ENCODE measurements at regions not wholly inside any gene's neighbourhood (a gene's known extent, or its start where the extent isn't known, plus 50 kb on each side); places are given as distances from the start of the nearest gene placed in this dataset.
"Not testable (repeated sequence)": the region's sequence is repeated elsewhere in the genome, so short reads cannot be mapped to it uniquely, and the experiment has no call there.

DNA sequence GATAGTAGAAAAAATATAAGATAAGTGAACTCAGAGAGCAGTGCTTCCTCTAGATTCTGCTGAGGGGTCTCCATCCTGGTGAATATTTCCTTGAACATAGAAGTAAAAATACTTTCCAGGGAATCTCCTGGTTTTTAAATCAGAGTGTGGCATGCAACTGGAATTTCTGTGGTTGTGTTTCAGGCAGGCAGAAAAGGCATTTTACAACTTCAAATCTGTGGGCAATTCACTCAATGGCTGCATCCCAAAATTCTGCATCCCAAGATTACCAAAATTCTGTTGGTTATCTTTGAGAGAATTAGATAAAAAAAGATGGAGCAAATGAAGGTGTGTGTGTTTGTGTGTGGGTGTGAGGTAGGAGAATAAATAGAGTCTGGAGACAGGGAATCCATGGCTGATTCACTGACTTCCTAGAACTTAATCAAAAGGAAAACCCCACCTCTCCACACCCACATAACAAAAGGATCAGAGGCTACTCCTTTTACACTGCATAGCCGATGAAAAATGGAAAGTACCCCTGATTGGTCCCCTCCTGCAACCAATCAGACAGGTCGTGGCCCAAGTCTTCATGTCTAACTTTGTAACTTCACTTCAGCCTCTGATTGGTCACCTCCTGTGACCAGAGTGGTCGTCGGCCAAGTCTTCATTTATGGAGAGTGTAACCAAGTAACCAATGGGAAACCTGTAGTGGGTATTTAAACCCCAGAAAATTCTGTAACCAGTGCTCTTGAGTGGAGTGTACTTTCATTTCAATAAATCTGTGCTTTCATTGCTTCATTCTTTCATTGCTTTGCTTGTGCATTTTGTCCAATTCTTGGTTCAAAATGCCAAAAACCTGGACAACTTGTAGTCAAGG is 112.8 kb downstream of the DLEU7 start:
- DNase-seq = no peak

DNA sequence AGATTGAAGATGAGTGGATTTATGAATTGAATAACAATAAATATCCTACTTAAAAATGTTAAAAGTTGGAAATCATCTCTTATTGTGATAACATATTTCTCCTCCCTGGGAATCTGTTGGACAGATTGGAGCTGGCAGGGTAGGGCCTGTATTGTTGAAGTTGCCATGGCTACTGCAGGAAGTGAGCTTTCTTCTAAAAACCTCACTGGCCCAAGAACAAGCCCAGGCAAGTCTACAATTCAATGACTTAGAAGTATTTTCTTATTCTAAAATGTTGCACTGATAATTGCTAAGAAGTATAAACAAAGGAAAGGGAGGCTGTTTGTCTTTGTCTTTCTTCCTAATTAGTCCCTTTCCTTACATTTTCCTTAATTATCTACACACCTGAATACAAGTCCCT is 112.1 kb downstream of the DLEU7 start:
- DNase-seq = no peak

DNA sequence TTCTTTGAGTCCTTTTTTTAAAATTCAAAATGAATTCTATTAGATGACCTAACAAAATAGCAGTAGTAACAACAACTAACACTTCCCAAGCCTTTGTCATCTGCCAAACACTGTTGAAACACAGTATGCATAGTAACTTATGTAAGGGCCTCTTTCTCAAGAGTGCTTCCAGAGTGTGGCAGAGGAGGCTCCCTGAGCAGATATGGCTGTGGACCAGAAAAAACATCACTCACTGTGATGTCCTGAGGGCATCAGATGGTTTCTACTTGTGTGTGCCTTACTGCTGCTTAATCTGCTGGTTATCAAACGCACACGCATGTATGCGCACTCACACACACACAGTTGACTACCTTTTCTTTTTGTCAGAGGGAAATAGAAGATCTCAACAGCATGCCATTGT is 110.8 kb downstream of the DLEU7 start:
- DNase-seq = peak; percentile 63

DNA sequence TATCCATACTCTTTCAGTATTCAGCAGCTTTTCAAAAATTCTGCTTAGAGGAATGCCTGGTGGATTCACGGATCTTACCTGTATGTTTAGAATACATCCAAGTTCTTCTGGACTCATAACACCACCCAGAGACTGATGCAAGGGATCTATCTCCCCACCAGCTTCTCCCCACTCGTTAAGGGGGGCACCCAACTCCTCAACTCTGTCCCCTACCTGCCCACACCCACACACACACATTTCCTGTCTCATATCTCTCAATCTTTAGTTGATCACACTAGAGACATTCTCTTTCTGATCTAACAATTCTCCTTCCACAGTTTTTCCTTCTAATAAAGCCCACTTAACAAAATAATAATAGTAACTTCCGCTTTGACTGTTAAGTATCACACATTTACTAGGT is 110.1 kb downstream of the DLEU7 start:
- DNase-seq = no peak

DNA sequence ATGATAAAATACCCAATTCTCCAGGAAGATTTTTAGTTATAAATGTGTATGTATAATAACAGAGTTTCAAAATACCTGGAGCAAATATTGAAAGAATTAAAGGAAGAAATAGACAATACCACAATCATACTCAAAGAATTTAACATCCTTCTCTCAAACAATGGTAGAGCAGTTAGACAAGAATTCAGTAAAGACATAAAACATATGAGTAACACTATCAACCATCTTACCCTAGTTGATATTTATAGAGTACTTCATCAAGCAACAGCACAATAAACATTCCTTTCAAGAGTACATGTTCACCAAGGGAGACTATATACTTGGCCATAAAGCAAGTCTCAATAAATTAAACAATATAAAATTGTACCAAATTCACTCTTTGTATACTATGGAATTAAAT is 108.4 kb downstream of the DLEU7 start:
- DNase-seq = no peak

DNA sequence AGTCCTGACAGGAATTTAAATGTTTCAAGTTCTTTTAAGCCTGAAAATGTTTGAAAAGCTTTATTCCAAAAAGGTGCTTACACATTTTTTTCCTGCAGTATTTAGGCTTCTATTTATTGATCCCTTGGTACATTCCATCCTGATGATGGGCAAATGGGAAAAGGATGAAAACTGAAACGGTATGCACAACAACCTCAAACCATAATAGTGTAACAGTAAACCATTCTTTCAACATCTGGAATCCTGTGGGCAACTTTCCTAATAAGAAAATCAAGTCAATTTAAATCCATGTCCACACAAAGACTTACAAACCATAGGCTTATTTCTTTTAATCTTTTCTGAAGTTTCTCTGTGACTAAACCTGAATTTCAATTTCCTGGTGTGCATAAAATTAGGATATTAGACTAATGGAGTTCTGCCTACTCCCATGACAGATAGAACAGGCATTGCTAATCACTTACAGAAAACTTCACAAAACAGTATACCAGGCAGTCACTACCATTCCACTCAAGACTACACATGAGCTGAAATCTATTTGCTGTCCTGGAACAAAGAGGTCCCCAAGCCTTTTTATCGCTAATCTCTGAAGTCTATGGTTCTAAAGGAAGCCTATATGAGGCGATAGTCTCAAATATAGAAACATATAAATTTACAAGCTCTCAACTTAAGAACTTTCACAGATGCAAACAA is 103.3 kb downstream of the DLEU7 start:
- DNase-seq = no peak

DNA sequence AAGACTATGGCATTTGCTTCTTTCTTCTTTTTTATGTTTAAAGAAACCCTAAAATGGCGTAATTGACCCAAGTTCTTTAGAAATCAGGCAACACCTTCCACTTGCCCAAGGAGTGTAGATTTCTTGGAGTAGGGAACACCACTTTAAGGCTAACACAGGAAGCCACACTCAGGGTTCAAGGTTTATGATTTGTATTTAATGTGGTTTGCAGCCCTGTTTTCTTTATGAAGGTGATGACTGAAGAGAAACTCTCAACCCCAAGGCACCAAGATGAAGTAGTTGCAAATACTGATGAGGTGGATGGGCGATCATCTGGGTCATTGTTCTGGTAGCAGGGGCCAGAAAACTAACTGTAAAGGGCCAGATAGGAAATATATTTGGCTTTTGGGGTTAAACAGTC is 101.1 kb downstream of the DLEU7 start:
- no peak for DNase-seq

DNA sequence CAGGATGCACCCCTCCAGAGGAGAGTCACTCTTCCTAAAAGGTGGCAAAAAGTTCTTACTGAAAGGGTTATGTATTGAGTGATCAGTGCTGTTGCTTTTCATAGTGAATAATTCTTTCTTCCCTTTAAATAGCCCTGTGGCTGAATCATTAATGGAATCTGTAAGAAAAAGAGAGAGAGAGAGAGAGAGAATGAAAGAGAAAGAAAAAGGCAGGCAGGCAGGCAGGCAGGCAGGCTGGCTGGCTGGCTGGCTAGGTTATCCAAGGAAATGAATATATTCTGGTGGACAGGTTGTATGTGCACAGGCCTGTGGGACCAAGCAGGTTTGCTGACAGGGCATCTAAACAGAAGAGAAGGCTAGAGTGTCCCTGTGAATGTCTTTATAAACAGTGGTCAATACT is 100.5 kb downstream of the DLEU7 start:
- no peak for DNase-seq

DNA sequence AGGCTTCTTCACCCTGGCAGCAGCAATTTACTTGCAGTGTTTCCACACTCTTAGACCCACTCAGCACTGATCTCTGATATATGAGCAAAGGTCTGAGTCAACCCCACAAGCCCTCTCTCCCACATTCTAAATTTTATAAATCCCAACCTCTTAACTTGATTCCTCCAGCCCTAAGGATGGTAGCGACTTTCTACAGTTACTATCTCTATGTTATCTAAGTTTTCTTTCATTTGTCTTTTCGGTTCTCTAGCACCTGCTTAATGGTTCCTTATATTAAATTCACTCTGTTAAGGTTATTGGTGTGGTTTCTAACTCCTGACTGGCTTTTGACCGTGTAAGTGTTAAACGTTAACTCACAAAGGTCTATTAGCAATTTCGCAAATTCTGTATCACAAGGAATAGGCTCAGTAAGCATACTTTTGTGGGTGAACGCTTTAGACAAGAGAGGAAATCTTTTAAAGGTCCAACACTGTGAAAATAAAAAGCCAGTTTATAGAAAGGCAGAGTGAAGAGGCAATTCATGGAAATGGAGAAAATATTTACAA is 99.3 kb downstream of the DLEU7 start:
- no peak for DNase-seq

DNA sequence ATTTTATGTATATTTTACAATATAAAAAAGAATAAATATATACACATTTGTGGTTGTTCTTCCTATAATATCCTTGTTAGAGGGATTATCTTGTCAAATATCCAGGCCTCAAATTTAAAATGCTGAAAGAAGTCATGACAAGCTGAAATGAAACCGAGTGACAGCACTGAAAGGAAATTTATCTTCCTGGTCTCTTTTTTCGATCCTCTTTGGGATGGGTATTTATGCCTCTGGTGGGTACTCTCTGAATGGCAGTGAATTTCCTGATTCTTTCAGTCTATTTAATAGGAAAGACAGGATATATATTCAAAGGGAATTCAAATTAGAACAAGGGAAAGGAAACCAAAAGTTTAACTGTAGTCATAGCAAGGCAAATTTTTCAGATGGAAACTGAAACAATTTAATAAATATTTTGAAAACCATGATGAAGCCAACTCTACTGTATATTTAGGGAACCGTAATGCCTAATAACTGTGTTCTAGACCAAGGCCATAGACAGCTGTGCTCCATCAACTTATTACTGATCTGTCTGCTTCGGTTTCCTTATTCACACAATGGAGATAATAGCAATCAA is 97.9 kb downstream of the DLEU7 start:
- no peak for DNase-seq

DNA sequence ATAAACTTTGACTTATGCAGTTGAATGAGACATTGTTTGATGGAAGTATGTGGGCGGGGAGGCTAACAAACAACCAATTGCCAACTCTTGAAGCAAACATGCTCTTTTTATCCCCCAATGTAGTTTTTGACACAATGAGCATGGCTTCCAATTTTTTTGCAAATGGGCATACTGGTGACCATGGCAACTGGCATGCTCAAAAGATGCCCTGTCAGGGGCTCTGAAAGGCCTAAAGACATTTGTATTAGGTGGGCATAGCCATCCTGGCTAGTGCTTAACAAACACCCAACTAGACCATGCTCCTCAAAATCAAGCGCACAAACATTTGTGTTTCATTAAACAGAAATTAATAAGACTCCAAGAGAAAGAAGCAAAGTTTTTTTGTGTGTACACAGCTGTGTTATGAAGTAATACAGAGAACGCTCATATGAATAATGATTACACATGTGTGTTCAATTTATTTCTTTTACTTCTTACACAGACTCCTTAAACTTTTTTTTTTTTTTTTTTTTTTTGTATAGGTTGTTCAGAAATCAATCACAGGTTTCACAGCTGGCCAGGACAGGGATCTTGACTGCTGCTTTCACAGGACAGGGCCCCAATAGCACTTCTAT is 95.6 kb downstream of the DLEU7 start:
- DNase-seq = no peak

DNA sequence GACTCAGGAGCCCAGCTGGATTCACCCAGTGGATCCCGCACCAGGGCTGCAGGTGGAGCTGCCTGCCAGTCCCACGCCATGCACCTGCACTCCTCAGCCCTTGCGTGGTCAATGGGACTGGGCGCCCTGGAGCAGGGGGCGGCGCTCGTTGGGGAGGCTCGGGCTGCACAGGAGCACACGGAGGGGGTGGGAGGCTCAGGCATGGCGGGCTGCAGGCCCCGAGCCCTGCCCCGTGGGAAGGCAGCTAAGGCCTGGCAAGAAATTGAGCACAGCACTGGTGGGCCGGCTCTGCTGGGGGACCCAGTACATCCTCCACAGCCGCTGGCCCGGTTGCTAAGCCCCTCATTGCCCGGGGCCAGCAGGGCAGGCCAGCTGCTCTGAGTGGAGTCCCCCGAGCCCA is 90.3 kb downstream of the DLEU7 start:
- not testable (repeated sequence) for DNase-seq

DNA sequence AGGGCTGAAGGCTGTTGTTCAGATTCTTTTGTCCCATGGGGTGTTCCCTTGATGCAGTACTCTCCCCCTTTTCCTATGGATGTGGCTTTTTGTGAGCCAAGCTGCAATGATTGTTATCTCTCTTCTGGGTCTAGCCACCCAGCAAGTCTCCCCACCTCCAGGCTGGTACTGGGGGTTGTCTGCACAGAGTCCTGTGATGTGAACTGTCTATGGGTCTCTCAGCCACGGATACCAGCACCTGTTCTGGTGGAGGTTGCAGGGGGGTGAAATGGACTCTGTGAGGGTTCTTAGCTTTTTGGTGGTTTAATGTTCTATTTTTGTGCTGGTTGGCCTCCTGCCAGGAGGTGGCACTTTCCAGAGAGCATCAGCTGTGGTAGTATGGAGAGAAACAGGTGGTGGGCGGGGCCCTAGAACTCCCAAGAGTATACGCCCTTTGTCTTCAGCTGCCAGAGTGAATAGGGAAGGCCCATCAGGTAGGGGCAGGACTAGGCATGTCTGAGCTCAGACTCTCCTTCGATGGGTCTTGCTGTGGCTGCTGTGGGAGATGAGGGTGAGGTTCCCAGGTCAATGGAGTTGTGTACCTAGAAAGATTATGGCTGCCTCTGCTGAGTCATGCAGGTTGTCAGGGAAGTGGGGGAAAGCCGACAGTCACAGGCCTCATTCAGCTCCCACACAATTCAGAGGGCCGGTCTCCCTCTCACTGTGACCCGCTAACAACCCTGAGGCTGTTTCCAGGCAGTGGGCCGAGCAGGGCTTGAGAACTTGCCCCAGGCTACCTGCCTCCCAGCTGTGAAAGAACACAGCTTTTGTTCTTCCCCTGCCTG is 87.4 kb downstream of the DLEU7 start:
- peak; percentile 81 for DNase-seq

DNA sequence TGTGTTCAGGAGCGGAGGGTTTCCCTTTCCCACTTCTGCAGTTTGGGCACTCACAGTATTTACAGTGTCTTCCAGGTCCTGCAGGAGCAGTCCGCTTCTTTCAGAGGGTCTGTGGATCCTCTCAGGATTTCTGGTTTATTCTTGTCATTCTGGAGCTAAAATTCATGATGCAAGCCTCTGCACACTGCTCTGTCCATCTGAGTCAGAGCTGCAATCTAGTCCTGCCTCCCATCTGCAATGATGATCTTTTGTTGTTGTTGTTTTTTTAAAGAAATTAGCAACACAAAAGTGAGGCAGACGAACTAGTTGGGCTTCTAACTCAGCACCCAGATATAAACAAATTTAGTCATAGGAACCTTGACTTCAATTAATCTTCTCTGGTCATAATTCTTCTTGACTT is 86.5 kb downstream of the DLEU7 start:
- no peak for DNase-seq

DNA sequence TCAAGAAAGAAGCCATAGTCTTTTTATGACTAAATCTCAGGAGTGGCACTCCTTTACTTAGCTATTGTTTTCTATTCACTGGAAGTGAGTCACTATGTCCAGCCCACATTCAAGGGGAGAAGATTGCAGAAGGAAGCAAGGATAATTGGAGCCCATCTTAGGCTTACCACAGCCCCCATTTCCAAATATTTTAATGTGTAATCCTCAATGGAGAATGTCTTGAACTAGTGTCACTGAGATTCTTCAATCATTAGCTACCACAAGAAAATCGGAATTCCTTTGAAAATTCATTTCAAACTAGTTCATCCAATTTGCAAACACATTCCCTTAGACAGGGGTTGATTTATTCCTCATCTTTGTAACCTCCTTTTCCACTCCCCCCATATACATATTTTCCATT is 84.7 kb downstream of the DLEU7 start:
- no peak for DNase-seq

DNA sequence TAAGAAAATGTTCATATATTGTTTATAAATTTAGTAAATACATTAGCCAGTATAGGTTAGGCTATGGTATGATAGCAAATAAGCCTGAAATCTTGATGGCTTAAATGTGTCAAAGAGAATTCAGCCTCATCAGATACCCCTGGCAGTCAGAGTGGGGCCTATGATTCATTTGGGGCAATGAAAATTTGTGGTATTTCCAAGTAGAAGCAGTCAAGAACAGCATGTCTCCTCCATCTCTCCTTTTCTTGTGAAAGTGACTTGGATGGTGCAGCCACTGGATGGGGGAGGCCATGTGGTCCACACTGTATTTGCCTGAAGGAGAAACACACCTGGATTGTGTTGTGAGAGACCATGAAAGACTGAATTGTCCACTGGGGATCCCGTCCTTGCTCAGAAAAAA is 82.7 kb downstream of the DLEU7 start:
- DNase-seq = no peak

DNA sequence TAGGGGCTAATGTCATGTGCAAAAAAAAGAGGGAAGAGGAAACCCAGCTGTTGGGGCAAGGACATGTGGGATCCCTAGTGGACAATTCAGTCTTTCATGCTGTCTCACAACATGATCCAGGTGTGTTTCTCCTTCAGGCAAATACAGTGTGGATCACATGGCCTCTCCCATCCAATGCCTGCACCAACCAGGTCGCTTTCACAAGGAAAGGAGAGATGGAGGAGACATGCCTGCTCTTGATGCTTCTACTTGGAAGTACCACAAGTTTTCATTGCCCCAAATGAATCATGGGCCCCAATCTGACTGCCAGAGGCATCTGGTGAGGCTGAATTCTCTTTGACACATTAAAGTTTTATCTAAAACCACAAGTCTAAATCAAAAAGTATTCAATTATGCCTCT is 82.1 kb downstream of the DLEU7 start:
- no peak for DNase-seq

DNA sequence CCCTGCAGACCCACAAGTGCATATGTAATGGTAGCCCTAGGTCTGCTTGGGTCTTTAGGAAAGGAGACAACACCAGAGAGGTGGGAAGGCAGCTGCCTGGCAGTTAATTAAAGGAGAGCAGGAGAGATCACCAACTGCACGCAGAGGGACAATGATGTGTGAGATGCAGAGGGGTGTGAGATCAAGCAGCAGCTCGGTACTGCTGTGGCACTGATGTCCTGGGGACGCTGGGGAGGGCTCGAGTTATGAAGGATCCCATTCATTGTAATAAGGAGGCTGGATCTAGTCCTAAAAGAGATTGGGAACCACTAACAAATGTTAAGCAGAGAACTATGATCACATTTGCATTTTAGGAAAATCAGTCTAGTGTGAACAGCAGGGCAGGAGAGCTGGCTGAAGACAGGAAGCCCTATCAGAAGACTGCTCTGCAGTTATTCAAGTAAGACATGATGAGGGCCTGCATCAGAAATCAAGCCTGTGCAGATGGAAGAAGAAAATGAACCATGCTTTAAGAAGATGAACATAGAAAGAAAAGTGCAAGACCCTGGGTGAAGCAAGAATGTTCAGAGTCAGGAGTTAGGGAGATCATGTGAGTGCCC is 80.4 kb downstream of the DLEU7 start:
- no peak for DNase-seq

DNA sequence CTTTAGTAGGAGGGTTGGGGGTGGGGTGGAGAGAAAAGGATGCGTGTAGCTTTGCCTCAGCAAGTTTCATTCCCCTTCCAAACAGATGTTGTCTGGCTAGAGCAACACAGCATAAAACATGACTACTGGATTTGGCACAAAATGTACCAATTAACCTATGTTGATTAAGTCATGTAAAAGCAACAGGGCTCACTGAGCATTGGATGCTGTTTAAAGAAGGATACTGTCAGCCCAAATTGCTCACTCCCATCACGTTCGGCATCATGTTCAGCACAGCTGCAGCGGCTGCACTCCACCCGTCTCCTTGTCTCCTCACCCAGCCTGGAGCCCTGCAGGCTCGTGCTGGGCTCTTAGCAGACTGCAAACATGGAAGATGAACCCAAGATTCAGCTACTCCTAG is 77.5 kb downstream of the DLEU7 start:
- DNase-seq = no peak

DNA sequence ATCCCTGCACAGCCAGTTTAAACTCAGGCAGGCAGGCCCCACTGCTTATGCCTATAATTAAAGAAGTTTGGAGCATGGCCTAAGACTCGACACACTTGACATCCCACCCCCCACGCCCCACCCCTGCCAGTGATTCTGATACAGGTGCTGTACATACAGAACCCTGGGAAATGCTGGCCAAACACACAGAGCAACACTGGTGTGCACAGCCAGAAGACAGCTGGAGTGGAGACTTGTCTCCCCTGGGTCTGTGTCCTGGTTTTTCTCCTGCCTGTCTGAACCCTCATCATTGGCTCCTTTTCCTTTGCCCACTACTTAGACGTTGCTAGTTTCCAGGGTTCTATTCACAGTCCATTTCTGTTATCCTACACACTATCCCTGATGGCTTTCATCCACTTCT is 76.8 kb downstream of the DLEU7 start:
- DNase-seq = no peak

DNA sequence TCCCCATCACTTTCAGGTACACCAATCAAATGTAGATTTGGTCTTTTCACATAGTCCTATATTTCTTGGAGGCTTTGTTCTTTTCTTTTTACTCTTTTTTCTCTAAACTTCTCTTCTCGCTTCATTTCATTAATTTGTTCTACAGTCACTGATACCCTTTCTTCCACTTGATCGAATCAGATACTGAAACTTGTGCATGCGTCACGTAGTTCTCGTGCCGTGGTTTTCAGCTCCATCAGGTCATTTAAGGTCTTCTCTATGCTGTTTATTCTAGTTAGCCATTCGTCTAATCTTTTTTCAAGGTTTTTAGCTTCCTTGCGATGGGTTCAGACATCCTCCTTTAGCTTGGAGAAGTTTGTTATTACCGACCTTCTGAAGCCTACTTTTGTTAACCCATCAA is 70.6 kb downstream of the DLEU7 start:
- DNase-seq = not testable (repeated sequence)

All from NCI-H187 treated with DMSO at 0.1 percent for 48 hours (cell line).